H1 (cell line): ENCODE measurements at regions not wholly inside any gene's neighbourhood (a gene's known extent, or its start where the extent isn't known, plus 50 kb on each side); places are given as distances from the start of the nearest gene placed in this dataset.

Source experiments
- CTCF ChIA-PET: fragments of 300-600 bp; sonication (Branson Sonifier 250); formaldehyde crosslinking; loops from one replicate; lab custom pipeline; 2021; ENCODE audit not compliant: partially characterized antibody; lab: Charles Lee
- POLR2A ChIA-PET: fragments of 300-600 bp; sonication (Branson Sonifier 250); formaldehyde crosslinking; loops from one replicate; lab custom pipeline; 2021; ENCODE audit warnings: inconsistent platforms; ENCODE audit not compliant: partially characterized antibody; lab: Charles Lee
- DNase-seq, 2 experiments: peaks; one replicate each; pipeline versions ENCODE4 v3.0.0 to v3.0.0-alpha.2; 2010 to 2022; ENCODE audit warnings: low spot score in 2 of 2, low read depth in 1 of 2, mixed read lengths in 1 of 2
- FAIRE-seq: peaks from 2 replicates; lab custom pipeline; 2011; peaks lifted over from hg19 to GRCh38; lab: Jason Lieb, UNC
- H2AFZ ChIP-seq: 2 replicates; pipeline ENCODE4 v1.8.1; 2012; ENCODE audit warnings: low read length, inconsistent platforms
- H2AK5ac ChIP-seq: 2 replicates; pipeline ENCODE4 v1.6.1; 2013; ENCODE audit warnings: low read depth, low read length
- H2BK120ac ChIP-seq: replicated peaks from 2 replicates; pipeline ENCODE3; 2013; ENCODE audit warnings: low read depth, low read length, inconsistent platforms
- H2BK12ac ChIP-seq: 2 replicates; pipeline ENCODE4 v1.6.1; 2013; ENCODE audit warnings: low read depth, low read length
- H2BK15ac ChIP-seq: 2 replicates; pipeline ENCODE4 v1.6.1; 2013; ENCODE audit warnings: low read length
- H2BK20ac ChIP-seq: 2 replicates; pipeline ENCODE4 v1.6.1; 2013; ENCODE audit warnings: low read length
- H2BK5ac ChIP-seq: 2 replicates; pipeline ENCODE4 v1.6.1; 2013; ENCODE audit warnings: low read depth, low read length
- H3K14ac ChIP-seq: 2 replicates; pipeline ENCODE4 v1.6.1; 2013; ENCODE audit warnings: inconsistent platforms; ENCODE audit not compliant: insufficient read length
- H3K18ac ChIP-seq: 2 replicates; pipeline ENCODE4 v1.6.1; 2013; ENCODE audit warnings: low read length; ENCODE audit errors: extremely low read depth
- H3K23ac ChIP-seq: 2 replicates; pipeline ENCODE4 v1.6.1; 2013; ENCODE audit warnings: inconsistent platforms; ENCODE audit not compliant: insufficient read length
- H3K23me2 ChIP-seq: 2 replicates; pipeline ENCODE4 v1.6.1; 2013; ENCODE audit warnings: low read depth, low read length
- H3K27ac ChIP-seq: 2 replicates; pipeline ENCODE4 v1.6.1; 2011; ENCODE audit warnings: low read depth, low read length, inconsistent platforms
- H3K27me3 ChIP-seq, 4 experiments: replicated peaks in 1 of 4; 1 replicate in 1 of 4; 2 replicates in 3 of 4; pipeline versions ENCODE4 v1.6.1 to v1.8.1; 2011 to 2013; ENCODE audit warnings: low read length in 3 of 4, mild to moderate bottlenecking in 3 of 4, inconsistent platforms in 2 of 4, mixed read lengths in 2 of 4, moderate library complexity in 1 of 4; ENCODE audit not compliant: control insufficient read depth in 3 of 4, insufficient read depth in 3 of 4; ENCODE audit errors: extremely low read depth in 1 of 4
- H3K36me3 ChIP-seq, 4 experiments: 2 replicates each; pipeline versions ENCODE4 v1.6.1 to v1.8.1; 2011 to 2013; ENCODE audit warnings: mild to moderate bottlenecking in 4 of 4, low read length in 3 of 4, moderate library complexity in 2 of 4, control low read depth in 1 of 4, inconsistent platforms in 1 of 4; ENCODE audit not compliant: insufficient read depth in 4 of 4, control insufficient read depth in 2 of 4
- H3K4ac ChIP-seq: replicated peaks from 2 replicates; pipeline ENCODE3; 2013; ENCODE audit warnings: low read length, low read depth, mixed read lengths, inconsistent platforms; ENCODE audit not compliant: insufficient read length
- H3K4me1 ChIP-seq, 4 experiments: replicated peaks in 1 of 4; 1 replicate in 1 of 4; 2 replicates in 3 of 4; pipeline versions ENCODE4 v1.6.1 to v1.8.1; 2011 to 2013; ENCODE audit warnings: low read length in 3 of 4, inconsistent platforms in 2 of 4, mixed read lengths in 1 of 4; ENCODE audit not compliant: insufficient read depth in 4 of 4, control insufficient read depth in 3 of 4
- H3K4me2 ChIP-seq, 2 experiments: 2 replicates each; pipeline versions ENCODE4 v1.6.1 to v1.8.1; 2011 to 2013; ENCODE audit warnings: low read depth in 2 of 2, low read length in 2 of 2, control low read depth in 1 of 2, inconsistent platforms in 1 of 2, mild to moderate bottlenecking in 1 of 2; ENCODE audit not compliant: insufficient read depth in 1 of 2
- H3K4me3 ChIP-seq, 4 experiments: fragments of 200-600, 300-600 bp in 1 of 4; sonication (generic), shearing (Covaris generic), sonication (Bioruptor Twin) in 1 of 4; 2 replicates each; pipeline versions ENCODE4 v1.5.1 to v1.8.1; 2011 to 2016; ENCODE audit warnings: low read length in 4 of 4, low read depth in 3 of 4, control low read depth in 2 of 4, inconsistent platforms in 2 of 4, mild to moderate bottlenecking in 2 of 4, mixed read lengths in 1 of 4, moderate library complexity in 1 of 4; ENCODE audit not compliant: insufficient read depth in 2 of 4; ENCODE audit errors: extremely low read depth in 1 of 4
- H3K56ac ChIP-seq: replicated peaks from 2 replicates; pipeline ENCODE3; 2013; ENCODE audit warnings: low read depth, mild to moderate bottlenecking, mixed read lengths, low read length, inconsistent platforms; ENCODE audit not compliant: insufficient read length
- H3K79me1 ChIP-seq: 2 replicates; pipeline ENCODE4 v1.6.1; 2013; ENCODE audit warnings: low read depth, low read length, control low read depth
- H3K79me2 ChIP-seq, 2 experiments: 2 replicates each; pipeline versions ENCODE4 v1.6.1 to v1.8.1; 2012 to 2013; ENCODE audit warnings: low read length in 2 of 2, mild to moderate bottlenecking in 2 of 2, inconsistent platforms in 1 of 2; ENCODE audit not compliant: insufficient read depth in 2 of 2, control insufficient read depth in 1 of 2
- H3K9ac ChIP-seq, 4 experiments: replicated peaks in 1 of 4; 1 replicate in 1 of 4; 2 replicates in 3 of 4; pipeline versions ENCODE4 v1.6.1 to v1.8.1; 2011 to 2013; ENCODE audit warnings: low read depth in 3 of 4, low read length in 3 of 4, control low read depth in 2 of 4, mild to moderate bottlenecking in 2 of 4, moderate library complexity in 2 of 4, inconsistent platforms in 1 of 4; ENCODE audit errors: extremely low read depth in 1 of 4
- H3K9me3 ChIP-seq, 2 experiments: 2 replicates each; pipeline versions ENCODE4 v1.6.1 to v1.8.1; 2012 to 2013; ENCODE audit warnings: mild to moderate bottlenecking in 2 of 2, moderate library complexity in 2 of 2, control low read depth in 1 of 2, inconsistent platforms in 1 of 2, low read depth in 1 of 2, low read length in 1 of 2, mixed read lengths in 1 of 2; ENCODE audit not compliant: insufficient read depth in 2 of 2
- H4K20me1 ChIP-seq, 2 experiments: replicated peaks in 1 of 2; 2 replicates each; pipeline versions ENCODE3 to v1.8.1; 2011 to 2013; ENCODE audit warnings: inconsistent platforms in 2 of 2, low read length in 2 of 2, mild to moderate bottlenecking in 1 of 2; ENCODE audit not compliant: insufficient read depth in 2 of 2, control insufficient read depth in 1 of 2
- H4K5ac ChIP-seq: 2 replicates; pipeline ENCODE4 v1.6.1; 2013; ENCODE audit warnings: low read length, low read depth, mixed read lengths, inconsistent platforms; ENCODE audit not compliant: insufficient read length
- H4K8ac ChIP-seq: 2 replicates; pipeline ENCODE4 v1.8.0; 2013; ENCODE audit warnings: mild to moderate bottlenecking, moderate library complexity, low read length, inconsistent platforms; ENCODE audit not compliant: insufficient read depth; ENCODE audit errors: extremely low read depth
- H4K91ac ChIP-seq: replicated peaks from 2 replicates; pipeline ENCODE3; 2013; ENCODE audit warnings: low read length, mixed read lengths, inconsistent platforms; ENCODE audit not compliant: insufficient read length
- BRCA1 ChIP-seq: IDR thresholded peaks from 2 replicates; pipeline ENCODE4 v1.6.1; 2012; ENCODE audit warnings: low read depth, low read length, improper control_type of control experiment
- CHD1 ChIP-seq: IDR thresholded peaks from 2 replicates; pipeline ENCODE4 v1.6.1; 2012; ENCODE audit warnings: low read depth, low read length, improper control_type of control experiment
- FOSL1 ChIP-seq: IDR thresholded peaks from 2 replicates; pipeline ENCODE4 v1.6.1; 2011; ENCODE audit warnings: mild to moderate bottlenecking, low read depth, low read length, moderate library complexity; ENCODE audit not compliant: insufficient read depth
- RBBP5 ChIP-seq: IDR thresholded peaks from 2 replicates; pipeline ENCODE4 v1.7.1; 2012; ENCODE audit warnings: low read depth, mild to moderate bottlenecking, inconsistent platforms, low read length, moderate library complexity, borderline replicate concordance
- RXRA ChIP-seq: IDR thresholded peaks from 2 replicates; pipeline ENCODE4 v1.6.1; 2011; ENCODE audit warnings: low read depth, mild to moderate bottlenecking, low read length, moderate library complexity; ENCODE audit not compliant: insufficient read depth
- SP4 ChIP-seq: IDR thresholded peaks from 2 replicates; pipeline ENCODE4 v1.6.1; 2012; ENCODE audit warnings: low read length, inconsistent platforms
- SRF ChIP-seq: IDR thresholded peaks from 2 replicates; pipeline ENCODE4 v1.6.1; 2011; ENCODE audit warnings: mild to moderate bottlenecking, low read depth, low read length, moderate library complexity
- TAF7 ChIP-seq: optimal IDR thresholded peaks from 2 replicates; pipeline ENCODE3; 2011; ENCODE audit warnings: low read depth, mild to moderate bottlenecking, inconsistent platforms, low read length, moderate library complexity, borderline replicate concordance
- TCF12 ChIP-seq: IDR thresholded peaks from 2 replicates; pipeline ENCODE4 v1.6.1; 2011; ENCODE audit warnings: low read depth, mild to moderate bottlenecking, low read length
- TEAD4 ChIP-seq: IDR thresholded peaks from 2 replicates; pipeline ENCODE4 v1.6.1; 2012; ENCODE audit warnings: low read depth, low read length, inconsistent platforms, mixed read lengths
- WGBS, 2 experiments: shearing (Covaris generic) in 1 of 2; methylation state at CpG; one replicate each; pipeline versions ENCODE4 v1.1.6 to v1.1.7; 2013 to 2015; ENCODE audit warnings: low lambda C conversion rate in 2 of 2, mixed read lengths in 2 of 2, inconsistent platforms in 1 of 2, low coverage in 1 of 2, missing lambda C conversion rate in 1 of 2; ENCODE audit not compliant: insufficient replicate concordance in 2 of 2, insufficient coverage in 1 of 2, insufficient read length in 1 of 2; ENCODE audit errors: extremely low coverage in 1 of 2, missing lambda C conversion rate in 1 of 2; 5-methylcytosine and 5-hydroxymethylcytosine counted together

- DNase-seq (no peak), FAIRE-seq (no peak)
- Histone ChIP-seq H3K79me2 (no peaks in the 10 kb centered on the region), H3K36me3 (no peaks in the 10 kb centered on the region; a peak in 1 of 8 replicates), H3K27me3 (no peaks in the 10 kb centered on the region), H2AFZ (no peak overlapping the region), H3K23ac (no peak overlapping the region), H4K5ac (no peak overlapping the region), H4K91ac (no peak overlapping the region), H2BK15ac (no peak overlapping the region), H2AK5ac (no peak overlapping the region), H3K18ac (no peak overlapping the region), H2BK120ac (no peak overlapping the region), H3K27ac (no peak overlapping the region), H3K4me2 (no peak overlapping the region), H2BK12ac (no peak overlapping the region), H3K4me1 (no peaks in the 10 kb centered on the region; a peak in 1 of 7 replicates), H3K4me3 (no peak overlapping the region), H3K79me1 (no peaks in the 10 kb centered on the region), H2BK20ac (no peak overlapping the region), H3K14ac (no peak overlapping the region), H3K4ac (no peak overlapping the region), H3K56ac (no peak overlapping the region), H3K9ac (no peak overlapping the region), H3K23me2 (no peaks in the 10 kb centered on the region), H2BK5ac (no peak overlapping the region), H3K9me3 (peaks cover 3% of the 10 kb centered on the region in 2 experiments; a peak in 3 of 4 replicates), H4K8ac (no peak overlapping the region), H4K20me1 (no peaks in the 10 kb centered on the region)
- ChIA-PET POLR2A (no interaction called here), CTCF (no interaction called here)
- TF ChIP-seq RBBP5 (no peak), TCF12 (no peak), TEAD4 (no peak), FOSL1 (no peak), SRF (no peak), SP4 (no peak), BRCA1 (no peak), CHD1 (no peak), TAF7 (no peak), RXRA (no peak)
- 92% methylated on average over 2 of the region's 2 CpGs; no CpG with 5 or more reads in 1 of the 2 experiments for WGBS, 2 experiments
Measured at GRCh38 chr4:91826186-91826585, 477.6 kb upstream of the GRID2 start.
